Mesendoderm (in vitro differentiated cells): ENCODE measurements at regions not wholly inside any gene's neighbourhood (a gene's known extent, or its start where the extent isn't known, plus 50 kb on each side); places are given as distances from the start of the nearest gene placed in this dataset.

Experiments used
- DNase-seq: peaks from one replicate; pipeline ENCODE4 v3.0.0; 2013
- H2AK5ac ChIP-seq: 2 replicates; pipeline ENCODE4 v1.6.1; 2013; ENCODE audit warnings: low read length, inconsistent platforms
- H2BK120ac ChIP-seq: 2 replicates; pipeline ENCODE4 v1.6.1; 2013; ENCODE audit warnings: low read depth, mild to moderate bottlenecking, low read length, moderate library complexity, mixed read lengths
- H2BK15ac ChIP-seq: replicated peaks from 2 replicates; pipeline ENCODE4 v1.6.1; 2013; ENCODE audit warnings: low read depth, mild to moderate bottlenecking, moderate library complexity
- H2BK5ac ChIP-seq: 2 replicates; pipeline ENCODE4 v1.6.1; 2013; ENCODE audit warnings: low read length, inconsistent platforms
- H3K18ac ChIP-seq: 2 replicates; pipeline ENCODE4 v1.6.1; 2013; ENCODE audit warnings: mild to moderate bottlenecking, low read length, mixed read lengths
- H3K23ac ChIP-seq: one replicate; pipeline ENCODE4 v1.6.1; 2013; ENCODE audit warnings: low read length
- H3K27ac ChIP-seq: 2 replicates; pipeline ENCODE4 v1.5.1; 2013; ENCODE audit warnings: low read depth, mild to moderate bottlenecking, inconsistent platforms, low read length, moderate library complexity
- H3K27me3 ChIP-seq: 2 replicates; pipeline ENCODE4 v1.6.1; 2013; ENCODE audit warnings: low read length, control low read depth, mild to moderate bottlenecking, inconsistent platforms; ENCODE audit not compliant: insufficient read depth, poor library complexity
- H3K36me3 ChIP-seq: 2 replicates; pipeline ENCODE4 v1.6.1; 2013; ENCODE audit warnings: low read length, inconsistent platforms; ENCODE audit not compliant: control insufficient read depth, insufficient read depth
- H3K4ac ChIP-seq: one replicate; pipeline ENCODE4 v1.6.1; 2013; ENCODE audit warnings: low read depth, mild to moderate bottlenecking, low read length, moderate library complexity
- H3K4me1 ChIP-seq: 2 replicates; pipeline ENCODE4 v1.6.1; 2013; ENCODE audit warnings: low read depth, low read length, inconsistent platforms; ENCODE audit not compliant: control insufficient read depth
- H3K4me2 ChIP-seq: 2 replicates; pipeline ENCODE4 v1.6.1; 2013; ENCODE audit warnings: low read length
- H3K4me3 ChIP-seq: 2 replicates; pipeline ENCODE4 v1.5.1; 2013; ENCODE audit warnings: mild to moderate bottlenecking, low read length
- H3K56ac ChIP-seq: one replicate; pipeline ENCODE4 v1.6.1; 2013; ENCODE audit warnings: low read length
- H3K79me1 ChIP-seq: 2 replicates; pipeline ENCODE4 v1.6.1; 2013; ENCODE audit warnings: low read length, inconsistent platforms
- H3K79me2 ChIP-seq: 2 replicates; pipeline ENCODE4 v1.6.1; 2013; ENCODE audit warnings: mild to moderate bottlenecking, low read length; ENCODE audit not compliant: control insufficient read depth, insufficient read depth
- H3K9ac ChIP-seq: 2 replicates; pipeline ENCODE4 v1.6.1; 2013; ENCODE audit warnings: low read length, inconsistent platforms
- H4K5ac ChIP-seq: one replicate; pipeline ENCODE4 v1.6.1; 2013; ENCODE audit warnings: low read length
- H4K8ac ChIP-seq: one replicate; pipeline ENCODE4 v1.6.1; 2013; ENCODE audit warnings: low read depth, mild to moderate bottlenecking, control low read depth, low read length, moderate library complexity
- WGBS: extraction: QIAGEN DNeasy Blood & Tissue Kit; methylation state at CpG from one replicate; pipeline ENCODE4 v1.1.7; 2013; ENCODE audit warnings: low lambda C conversion rate, missing lambda C conversion rate; ENCODE audit not compliant: insufficient coverage; ENCODE audit errors: extremely low coverage; 5-methylcytosine and 5-hydroxymethylcytosine counted together

DNA sequence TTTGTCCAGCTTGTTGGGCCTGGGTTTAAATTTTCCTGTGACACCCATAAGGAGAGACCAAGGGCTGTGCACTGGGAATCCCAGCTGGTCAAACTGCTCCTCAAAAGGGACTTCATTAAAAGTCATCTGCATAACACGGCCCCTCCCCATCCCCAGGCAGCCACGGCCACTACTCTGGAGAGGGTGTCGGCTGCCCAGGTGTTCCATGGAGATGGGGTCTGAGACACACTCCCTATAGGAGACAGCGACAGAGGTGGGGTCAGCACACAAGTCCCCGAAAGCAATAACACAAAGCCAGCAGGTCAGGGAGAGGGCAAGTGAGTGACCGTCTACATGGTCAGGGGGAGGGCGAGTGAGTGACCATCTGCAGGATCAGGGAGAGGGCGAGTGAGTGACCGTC lies 75.6 kb upstream of the BCL11B start:
- H3K18ac ChIP-seq: no peak overlapping the region
- DNase-seq: no peak
- H2BK120ac ChIP-seq: no peak overlapping the region
- H3K36me3 ChIP-seq: no peaks in the 10 kb centered on the region
- H3K4me1 ChIP-seq: no peaks in the 10 kb centered on the region
- WGBS: no CpG with 5 or more reads among the region's 9 CpGs
- no peak overlapping the region for H4K5ac ChIP-seq
- H2AK5ac ChIP-seq: no peak overlapping the region
- H3K9ac ChIP-seq: no peak overlapping the region
- no peaks in the 10 kb centered on the region for H3K27me3 ChIP-seq
- no peak overlapping the region for H3K23ac ChIP-seq
- no peak overlapping the region for H2BK15ac ChIP-seq
- no peak overlapping the region for H2BK5ac ChIP-seq
- H3K79me2 ChIP-seq: no peaks in the 10 kb centered on the region
- no peak overlapping the region for H3K4me3 ChIP-seq
- H3K4ac ChIP-seq: no peak overlapping the region
- no peak overlapping the region for H3K27ac ChIP-seq
- no peak overlapping the region for H3K4me2 ChIP-seq
- no peak overlapping the region for H4K8ac ChIP-seq
- no peak overlapping the region for H3K56ac ChIP-seq
- H3K79me1 ChIP-seq: no peaks in the 10 kb centered on the region

DNA sequence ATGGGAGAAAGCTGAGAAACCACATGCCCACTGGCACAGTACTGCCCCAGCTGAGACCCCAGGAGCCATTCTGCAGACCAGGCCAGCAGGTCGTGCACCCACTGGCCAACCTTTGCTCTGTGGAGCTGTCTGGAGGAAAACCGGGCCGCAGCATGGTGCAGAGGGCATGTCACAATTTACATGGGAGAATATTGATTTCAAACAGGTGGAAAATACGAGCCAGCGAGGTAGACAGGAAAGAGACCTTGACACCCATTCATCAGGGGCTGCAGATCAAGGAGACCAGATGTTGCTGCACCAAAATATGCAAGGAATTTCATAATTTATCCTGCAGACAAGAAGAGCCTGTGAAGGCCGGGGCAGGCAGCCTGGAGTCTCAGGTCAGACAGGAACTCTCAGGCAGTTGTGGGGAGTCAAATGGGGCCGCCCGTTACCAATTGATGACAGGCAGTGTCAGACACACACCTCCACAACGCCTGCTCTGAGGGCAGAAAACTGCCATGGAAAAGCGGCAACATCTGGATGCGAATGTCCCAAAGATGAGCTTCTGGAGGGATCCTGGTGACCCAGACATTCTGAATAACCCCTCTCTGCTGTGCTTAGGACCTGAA lies 74.6 kb upstream of the BCL11B start:
- Histone ChIP-seq H3K27ac (no peak overlapping the region), H3K79me1 (no peaks in the 10 kb centered on the region), H3K18ac (no peak overlapping the region), H2BK5ac (no peak overlapping the region), H3K9ac (no peak overlapping the region), H3K4me2 (no peak overlapping the region), H4K5ac (no peak overlapping the region), H3K79me2 (no peaks in the 10 kb centered on the region), H3K27me3 (no peaks in the 10 kb centered on the region), H3K4ac (no peak overlapping the region), H2BK120ac (no peak overlapping the region), H3K4me3 (no peak overlapping the region), H3K23ac (no peak overlapping the region), H3K56ac (no peak overlapping the region), H2BK15ac (no peak overlapping the region), H3K36me3 (no peaks in the 10 kb centered on the region), H4K8ac (no peak overlapping the region), H2AK5ac (no peak overlapping the region), H3K4me1 (no peaks in the 10 kb centered on the region)
- WGBS: no CpG with 5 or more reads among the region's 11 CpGs
- DNase-seq: no peak

DNA sequence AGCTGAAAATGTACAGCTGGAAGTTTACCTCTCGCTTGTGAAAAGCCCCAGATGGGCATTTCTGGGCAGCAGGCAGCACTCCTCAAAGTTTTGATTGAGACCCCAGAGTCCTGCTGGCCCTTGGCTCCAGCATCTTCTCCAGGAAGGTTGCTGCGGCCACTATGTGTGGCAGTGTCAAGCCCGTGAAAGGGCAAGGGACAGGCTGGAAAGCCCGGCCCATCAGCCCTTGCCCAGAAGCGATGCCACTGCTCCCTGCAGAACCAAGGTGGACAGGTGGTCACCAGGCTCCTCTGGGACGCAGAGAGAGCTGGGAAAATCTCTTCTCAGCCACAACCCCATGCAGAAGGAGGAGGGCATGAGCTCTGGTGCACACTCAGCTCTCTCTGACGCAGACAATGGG lies 73.5 kb upstream of the BCL11B start:
- H3K23ac ChIP-seq: no peak overlapping the region
- no peak overlapping the region for H3K18ac ChIP-seq
- no peak overlapping the region for H3K9ac ChIP-seq
- H3K4me3 ChIP-seq: no peak overlapping the region
- no peak overlapping the region for H2BK15ac ChIP-seq
- no CpG with 5 or more reads among the region's 7 CpGs for WGBS
- H3K27ac ChIP-seq: no peak overlapping the region
- no peak overlapping the region for H2BK5ac ChIP-seq
- H3K79me2 ChIP-seq: no peaks in the 10 kb centered on the region
- H2BK120ac ChIP-seq: no peak overlapping the region
- no peak overlapping the region for H4K5ac ChIP-seq
- H3K79me1 ChIP-seq: no peaks in the 10 kb centered on the region
- no peaks in the 10 kb centered on the region for H3K27me3 ChIP-seq
- no peak overlapping the region for H2AK5ac ChIP-seq
- H3K4me1 ChIP-seq: no peaks in the 10 kb centered on the region
- no peak for DNase-seq
- H3K36me3 ChIP-seq: no peaks in the 10 kb centered on the region
- no peak overlapping the region for H4K8ac ChIP-seq
- no peak overlapping the region for H3K56ac ChIP-seq
- no peak overlapping the region for H3K4ac ChIP-seq
- no peak overlapping the region for H3K4me2 ChIP-seq

DNA sequence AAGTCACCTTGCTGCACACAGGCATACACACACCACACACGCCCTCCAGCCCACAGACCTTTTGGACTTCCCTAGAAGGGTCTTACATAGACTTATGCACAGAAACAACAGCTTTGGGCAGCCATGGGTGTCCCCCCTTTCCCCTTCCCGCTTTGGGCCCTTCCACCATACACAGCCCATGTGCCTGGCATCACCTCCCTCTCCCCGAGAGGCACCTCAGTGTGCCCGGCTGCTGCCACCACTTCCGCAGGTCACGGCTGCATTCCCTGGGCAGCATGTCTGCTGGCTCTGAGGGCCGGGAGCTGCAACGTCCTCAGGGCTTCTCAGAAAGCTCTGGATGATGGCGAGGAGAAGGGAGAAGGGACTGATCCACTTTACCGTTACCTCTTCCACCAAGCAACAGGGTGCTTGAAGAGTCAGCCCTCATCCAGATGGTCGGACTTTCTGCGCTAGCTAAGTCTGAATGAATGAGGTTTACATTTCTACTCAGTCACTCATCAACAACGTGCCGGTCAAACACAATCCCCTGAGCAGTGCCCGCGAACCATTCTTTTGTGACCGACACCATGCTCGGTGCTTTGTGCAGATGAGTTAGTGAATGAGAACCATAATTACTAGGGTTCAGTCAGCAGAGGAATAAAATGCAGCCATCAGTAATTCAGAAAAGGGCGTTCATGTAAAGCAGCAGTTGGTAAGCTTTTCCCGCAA lies 72.2 kb upstream of the BCL11B start:
- Histone ChIP-seq H3K23ac (no peak overlapping the region), H4K5ac (no peak overlapping the region), H3K27me3 (no peaks in the 10 kb centered on the region), H3K4me1 (no peaks in the 10 kb centered on the region), H2AK5ac (no peak overlapping the region), H2BK15ac (no peak overlapping the region), H3K36me3 (no peaks in the 10 kb centered on the region), H2BK5ac (no peak overlapping the region), H3K79me1 (no peaks in the 10 kb centered on the region), H3K4ac (no peak overlapping the region), H4K8ac (no peak overlapping the region), H3K4me3 (no peak overlapping the region), H3K56ac (no peak overlapping the region), H3K79me2 (no peaks in the 10 kb centered on the region), H3K27ac (no peak overlapping the region), H2BK120ac (no peak overlapping the region), H3K4me2 (no peak overlapping the region), H3K9ac (no peak overlapping the region), H3K18ac (no peak overlapping the region)
- no peak for DNase-seq
- no CpG with 5 or more reads among the region's 20 CpGs for WGBS

DNA sequence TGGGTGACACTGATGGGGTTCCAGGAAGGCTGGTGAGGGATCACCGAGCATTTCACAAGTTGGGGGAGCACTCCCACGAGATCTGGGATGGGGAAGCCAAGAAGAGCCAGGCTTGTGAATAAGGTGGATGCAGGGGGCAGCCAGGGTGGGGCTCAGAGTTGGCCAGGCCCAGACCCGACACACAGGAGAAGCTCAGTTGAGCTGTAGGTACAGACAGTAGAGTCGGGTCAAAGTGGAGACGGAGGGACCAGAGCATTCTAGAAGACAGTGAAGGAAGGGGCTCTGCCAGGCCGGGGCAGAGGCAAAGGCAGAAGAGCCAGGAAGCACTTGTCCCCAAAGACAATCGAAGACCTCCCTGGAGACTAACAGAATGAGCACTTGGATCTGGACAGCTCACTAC lies 70.9 kb upstream of the BCL11B start:
- Histone ChIP-seq H3K4ac (no peak overlapping the region), H2BK120ac (no peak overlapping the region), H3K79me1 (no peaks in the 10 kb centered on the region), H4K8ac (no peak overlapping the region), H3K56ac (no peak overlapping the region), H3K79me2 (no peaks in the 10 kb centered on the region), H3K23ac (no peak overlapping the region), H2BK15ac (no peak overlapping the region), H3K27me3 (no peaks in the 10 kb centered on the region), H3K36me3 (no peaks in the 10 kb centered on the region), H3K4me2 (no peak overlapping the region), H3K27ac (no peak overlapping the region), H3K4me1 (no peaks in the 10 kb centered on the region), H2AK5ac (no peak overlapping the region), H3K18ac (no peak overlapping the region), H2BK5ac (no peak overlapping the region), H4K5ac (no peak overlapping the region), H3K4me3 (no peak overlapping the region), H3K9ac (no peak overlapping the region)
- no CpG with 5 or more reads among the region's 7 CpGs for WGBS
- no peak for DNase-seq

DNA sequence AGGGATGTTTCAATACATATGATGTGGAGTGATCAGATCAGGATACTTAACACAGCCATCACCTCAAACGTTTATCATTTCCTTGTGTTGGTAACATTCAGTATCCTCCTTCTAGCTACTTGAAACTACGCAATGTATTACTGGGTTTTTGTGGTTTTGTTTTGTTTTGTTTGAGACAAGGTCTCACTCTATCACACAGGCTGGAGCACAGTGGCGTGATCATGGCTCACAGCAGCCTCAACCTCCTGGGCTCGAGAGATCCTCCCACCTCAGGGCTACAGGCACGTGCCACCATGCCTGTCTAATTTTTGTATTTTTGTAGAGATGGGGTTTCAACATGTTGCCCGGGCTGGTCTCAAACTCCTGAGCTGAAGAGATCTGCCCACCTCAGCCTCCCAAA lies 70.2 kb upstream of the BCL11B start:
- Histone ChIP-seq H2BK5ac (no peak overlapping the region), H3K79me2 (no peaks in the 10 kb centered on the region), H3K4ac (no peak overlapping the region), H3K18ac (no peak overlapping the region), H2BK15ac (no peak overlapping the region), H4K5ac (no peak overlapping the region), H4K8ac (no peak overlapping the region), H3K36me3 (no peaks in the 10 kb centered on the region), H3K4me1 (no peaks in the 10 kb centered on the region), H2BK120ac (no peak overlapping the region), H3K23ac (no peak overlapping the region), H3K56ac (no peak overlapping the region), H3K27me3 (no peaks in the 10 kb centered on the region), H3K4me2 (no peak overlapping the region), H3K4me3 (no peak overlapping the region), H2AK5ac (no peak overlapping the region), H3K9ac (no peak overlapping the region), H3K27ac (no peak overlapping the region), H3K79me1 (no peaks in the 10 kb centered on the region)
- no peak for DNase-seq
- WGBS: no CpG with 5 or more reads among the region's 6 CpGs
